ENCODE measurements at regions not wholly inside any gene's neighbourhood (a gene's known extent, or its start where the extent isn't known, plus 50 kb on each side); places are given as distances from the start of the nearest gene placed in this dataset.

DNA sequence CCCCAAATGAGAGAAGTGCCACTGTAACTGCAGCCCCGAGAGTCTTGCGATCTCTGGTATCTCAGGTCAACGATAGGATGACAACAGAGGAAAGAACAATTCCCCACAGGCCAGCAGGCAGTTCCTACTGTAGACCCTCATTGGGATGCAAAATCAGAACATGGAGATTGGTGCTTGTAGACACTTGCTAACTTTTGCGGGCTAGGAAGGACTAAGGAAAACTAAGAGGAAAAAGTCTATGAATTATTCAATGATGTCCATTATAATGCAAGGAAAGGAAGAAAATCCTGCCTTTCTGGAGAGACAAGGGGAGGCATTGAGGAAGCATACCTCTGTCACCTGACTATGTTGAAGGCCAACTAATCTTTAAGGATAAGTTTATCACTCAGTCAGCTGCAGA is 51.9 kb upstream of the CWC22 start:
- no peak for DNase-seq (ENCODE audit: low read depth in 6 of 9, low spot score in 9 of 9)
- Histone ChIP-seq H3K27ac (ENCODE audit: low read depth in 1 of 2, low read length in 1 of 2) (no peak overlapping the region), H3K4me1 (ENCODE audit: control insufficient read depth in 2 of 2, insufficient read depth in 2 of 2, low read length in 2 of 2) (no peaks in the 10 kb centered on the region), H3K27me3 (ENCODE audit: control insufficient read depth in 2 of 2, insufficient read depth in 1 of 2, low read length in 1 of 2) (no peaks in the 10 kb centered on the region), H3K36me3 (ENCODE audit: control insufficient read depth in 2 of 2, insufficient read depth in 2 of 2, low read length in 1 of 2) (no peaks in the 10 kb centered on the region), H3K4me3 (ENCODE audit: low read length in 2 of 2) (no peak overlapping the region), H3K9me3 (ENCODE audit: control insufficient read depth in 2 of 2, insufficient read depth in 1 of 2, low read length in 1 of 2) (no peaks in the 10 kb centered on the region)
- 91% methylated on average over 4 of the region's 4 CpGs for WGBS

GRCh38 chr2:180057706-180058412 is 50.8 kb upstream of the CWC22 start:
- Histone ChIP-seq H3K27ac (ENCODE audit: low read depth in 1 of 2, low read length in 1 of 2) (no peak overlapping the region), H3K9me3 (ENCODE audit: control insufficient read depth in 2 of 2, insufficient read depth in 1 of 2, low read length in 1 of 2) (no peaks in the 10 kb centered on the region), H3K4me1 (ENCODE audit: control insufficient read depth in 2 of 2, insufficient read depth in 2 of 2, low read length in 2 of 2) (no peaks in the 10 kb centered on the region), H3K36me3 (ENCODE audit: control insufficient read depth in 2 of 2, insufficient read depth in 2 of 2, low read length in 1 of 2) (no peaks in the 10 kb centered on the region), H3K4me3 (ENCODE audit: low read length in 2 of 2) (no peak overlapping the region), H3K27me3 (ENCODE audit: control insufficient read depth in 2 of 2, insufficient read depth in 1 of 2, low read length in 1 of 2) (no peaks in the 10 kb centered on the region)
- no peak for DNase-seq (ENCODE audit: low read depth in 6 of 9, low spot score in 9 of 9)
- WGBS: 93% methylated on average over 10 of the region's 10 CpGs
